Upper lobe of left lung (tissue), 4 donors: ENCODE measurements at regions not wholly inside any gene's neighbourhood (a gene's known extent, or its start where the extent isn't known, plus 50 kb on each side); places are given as distances from the start of the nearest gene placed in this dataset.

Experiments used
- EP300 ChIP-seq, 4 donors: sonication (generic); formaldehyde crosslinking; IDR thresholded peaks; one replicate each; pipeline ENCODE4 v1.5.1; 2017; ENCODE audit warnings: antibody characterized with exemption in 4 of 4, control low read depth in 2 of 4
- TF ChIP-seq, protein P1 (sequence below), 6 experiments: fragments of 450-650 bp in 4 of 6; fragments of 200-600 bp in 2 of 6; sonication (generic) in 2 of 6; IDR thresholded peaks; one replicate each; pipeline ENCODE4 v1.5.1; 2016 to 2019; ENCODE audit warnings: antibody characterized with exemption in 6 of 6

- TF ChIP-seq, protein P1, sequence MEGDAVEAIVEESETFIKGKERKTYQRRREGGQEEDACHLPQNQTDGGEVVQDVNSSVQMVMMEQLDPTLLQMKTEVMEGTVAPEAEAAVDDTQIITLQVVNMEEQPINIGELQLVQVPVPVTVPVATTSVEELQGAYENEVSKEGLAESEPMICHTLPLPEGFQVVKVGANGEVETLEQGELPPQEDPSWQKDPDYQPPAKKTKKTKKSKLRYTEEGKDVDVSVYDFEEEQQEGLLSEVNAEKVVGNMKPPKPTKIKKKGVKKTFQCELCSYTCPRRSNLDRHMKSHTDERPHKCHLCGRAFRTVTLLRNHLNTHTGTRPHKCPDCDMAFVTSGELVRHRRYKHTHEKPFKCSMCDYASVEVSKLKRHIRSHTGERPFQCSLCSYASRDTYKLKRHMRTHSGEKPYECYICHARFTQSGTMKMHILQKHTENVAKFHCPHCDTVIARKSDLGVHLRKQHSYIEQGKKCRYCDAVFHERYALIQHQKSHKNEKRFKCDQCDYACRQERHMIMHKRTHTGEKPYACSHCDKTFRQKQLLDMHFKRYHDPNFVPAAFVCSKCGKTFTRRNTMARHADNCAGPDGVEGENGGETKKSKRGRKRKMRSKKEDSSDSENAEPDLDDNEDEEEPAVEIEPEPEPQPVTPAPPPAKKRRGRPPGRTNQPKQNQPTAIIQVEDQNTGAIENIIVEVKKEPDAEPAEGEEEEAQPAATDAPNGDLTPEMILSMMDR (IDR thresholded peaks at IDR 0.05), result peak in 3 of 6 experiments; percentile 15 to 36 (median 24)
- no peak for TF ChIP-seq EP300 (IDR thresholded peaks at IDR 0.05)
These were observed 184.1 kb downstream of the MARCHF11 start for GRCh38 chr5:15995341-15996052.
